Neutrophil (primary cell): ENCODE measurements at regions not wholly inside any gene's neighbourhood (a gene's known extent, or its start where the extent isn't known, plus 50 kb on each side); places are given as distances from the start of the nearest gene placed in this dataset.

Experiments used
- H3K27ac ChIP-seq: fragments of 200-600 bp; sonication (generic); 2 replicates; pipeline ENCODE4 v1.5.1; 2016; ENCODE audit warnings: mild to moderate bottlenecking, moderate library complexity
- H3K27me3 ChIP-seq: fragments of 200-600 bp; sonication (generic); 2 replicates; pipeline ENCODE4 v1.6.0; 2016; ENCODE audit warnings: mild to moderate bottlenecking
- H3K36me3 ChIP-seq: fragments of 200-600 bp; sonication (generic); 2 replicates; pipeline ENCODE4 v1.5.1; 2017
- H3K4me1 ChIP-seq, 2 experiments: fragments of 200-600 bp in 1 of 2; sonication (generic) in 1 of 2; 1 replicate in 1 of 2; 2 replicates in 1 of 2; pipeline versions ENCODE4 v1.5.1 to v1.6.1; 2013 to 2016; ENCODE audit warnings: low read depth in 1 of 2, low read length in 1 of 2, mild to moderate bottlenecking in 1 of 2, moderate library complexity in 1 of 2; ENCODE audit not compliant: control insufficient read depth in 1 of 2, insufficient read depth in 1 of 2
- H3K4me3 ChIP-seq, 2 experiments: fragments of 200-600 bp in 1 of 2; sonication (generic) in 1 of 2; 1 replicate in 1 of 2; 2 replicates in 1 of 2; pipeline ENCODE4 v1.5.1; 2013 to 2016; ENCODE audit warnings: low read depth in 1 of 2, low read length in 1 of 2, mild to moderate bottlenecking in 1 of 2, moderate library complexity in 1 of 2
- H3K9me3 ChIP-seq: fragments of 200-600 bp; sonication (generic); 2 replicates; pipeline ENCODE4 v1.5.1; 2016
- CTCF ChIP-seq: fragments of 200-600 bp; sonication (generic); IDR thresholded peaks from 2 replicates; pipeline ENCODE4 v1.5.1; 2016; ENCODE audit warnings: antibody characterized with exemption

- no peaks in the 10 kb centered on the region for H3K4me1 ChIP-seq
- H3K27ac ChIP-seq: no peak overlapping the region
- no peaks in the 10 kb centered on the region for H3K36me3 ChIP-seq
- H3K27me3 ChIP-seq: peaks cover 9% of the 10 kb centered on the region
- H3K4me3 ChIP-seq: no peak overlapping the region
- no peak for TF ChIP-seq CTCF
- H3K9me3 ChIP-seq: no peaks in the 10 kb centered on the region
Measured at GRCh38 chr17:73715769-73716168, 71.5 kb upstream of the SDK2 start.

- Histone ChIP-seq H3K4me3 (no peak overlapping the region), H3K27me3 (peaks cover 16% of the 10 kb centered on the region), H3K36me3 (no peaks in the 10 kb centered on the region), H3K4me1 (no peaks in the 10 kb centered on the region), H3K9me3 (no peaks in the 10 kb centered on the region), H3K27ac (no peak overlapping the region)
- no peak for TF ChIP-seq CTCF
Measured at GRCh38 chr17:73717690-73718089, 73.4 kb upstream of the SDK2 start.

- Histone ChIP-seq H3K4me1 (no peaks in the 10 kb centered on the region), H3K4me3 (no peak overlapping the region), H3K36me3 (no peaks in the 10 kb centered on the region), H3K27ac (no peak overlapping the region), H3K9me3 (no peaks in the 10 kb centered on the region), H3K27me3 (peaks cover 13% of the 10 kb centered on the region)
- TF ChIP-seq CTCF: no peak
Measured at GRCh38 chr17:73718362-73718761, 74.1 kb upstream of the SDK2 start.

- Histone ChIP-seq H3K36me3 (no peaks in the 10 kb centered on the region), H3K4me1 (no peaks in the 10 kb centered on the region), H3K27ac (no peak overlapping the region), H3K9me3 (no peaks in the 10 kb centered on the region), H3K4me3 (no peak overlapping the region), H3K27me3 (peaks cover 8% of the 10 kb centered on the region)
- TF ChIP-seq CTCF: no peak
Measured at GRCh38 chr17:73718912-73719311, 74.7 kb upstream of the SDK2 start.

GRCh38 chr17:73719588-73720071 lies 75.4 kb upstream of the SDK2 start:
- no peaks in the 10 kb centered on the region for H3K4me1 ChIP-seq
- peaks cover 7% of the 10 kb centered on the region for H3K27me3 ChIP-seq
- no peaks in the 10 kb centered on the region for H3K9me3 ChIP-seq
- no peak for TF ChIP-seq CTCF
- no peaks in the 10 kb centered on the region for H3K36me3 ChIP-seq
- H3K27ac ChIP-seq: no peak overlapping the region
- H3K4me3 ChIP-seq: no peak overlapping the region
